MM.1S (cell line): ENCODE measurements at regions not wholly inside any gene's neighbourhood (a gene's known extent, or its start where the extent isn't known, plus 50 kb on each side); places are given as distances from the start of the nearest gene placed in this dataset.

Source experiments
- DNase-seq: peaks from one replicate; pipeline ENCODE4 v3.0.0-alpha.2; 2015
- H2AFZ ChIP-seq: fragments of 300-600 bp; sonication (generic); 2 replicates; pipeline ENCODE4 v1.6.0; 2016; ENCODE audit warnings: antibody characterized with exemption, low read length
- H3F3A ChIP-seq: fragments of 300-600 bp; sonication (generic); 2 replicates; pipeline ENCODE4 v1.6.1; 2016; ENCODE audit warnings: mild to moderate bottlenecking, antibody characterized with exemption, low read length, moderate library complexity, mixed read lengths; ENCODE audit not compliant: insufficient read depth
- H3K27ac ChIP-seq: fragments of 300-600 bp; sonication (generic); 2 replicates; pipeline ENCODE4 v1.5.1; 2016; ENCODE audit warnings: mild to moderate bottlenecking, low read length
- H3K27me3 ChIP-seq: fragments of 300-600 bp; sonication (generic); replicated peaks from 2 replicates; pipeline ENCODE4 v1.6.0; 2016; ENCODE audit warnings: low read length; ENCODE audit not compliant: insufficient read depth
- H3K36me3 ChIP-seq: fragments of 300-600 bp; sonication (generic); replicated peaks from 2 replicates; pipeline ENCODE4 v1.6.1; 2016; ENCODE audit warnings: mild to moderate bottlenecking, low read length, mixed read lengths; ENCODE audit not compliant: insufficient read depth
- H3K4me1 ChIP-seq: fragments of 300-600 bp; sonication (generic); 2 replicates; pipeline ENCODE4 v1.6.1; 2016; ENCODE audit warnings: low read length, mixed read lengths
- H3K4me2 ChIP-seq: fragments of 300-600 bp; sonication (generic); 2 replicates; pipeline ENCODE4 v1.6.0; 2016; ENCODE audit warnings: low read depth, low read length
- H3K4me3 ChIP-seq: fragments of 300-600 bp; sonication (generic); 2 replicates; pipeline ENCODE4 v1.5.1; 2016; ENCODE audit warnings: low read length, mixed read lengths
- H3K79me2 ChIP-seq: fragments of 300-600 bp; sonication (generic); 2 replicates; pipeline ENCODE4 v1.6.1; 2016; ENCODE audit warnings: mixed run types, low read length, mixed read lengths
- H3K9ac ChIP-seq: fragments of 300-600 bp; sonication (generic); 2 replicates; pipeline ENCODE4 v1.6.1; 2016; ENCODE audit warnings: low read length, mixed read lengths
- H3K9me2 ChIP-seq: fragments of 300-600 bp; sonication (generic); replicated peaks from 2 replicates; pipeline ENCODE4 v1.6.1; 2016; ENCODE audit warnings: mild to moderate bottlenecking, low read length, mixed read lengths; ENCODE audit not compliant: insufficient read depth
- H3K9me3 ChIP-seq: fragments of 300-600 bp; sonication (generic); replicated peaks from 2 replicates; pipeline ENCODE4 v1.6.1; 2016; ENCODE audit warnings: mild to moderate bottlenecking, low read length, mixed read lengths; ENCODE audit not compliant: insufficient read depth
- H4K20me1 ChIP-seq: fragments of 300-600 bp; sonication (generic); 2 replicates; pipeline ENCODE4 v1.6.1; 2016; ENCODE audit warnings: mild to moderate bottlenecking, low read length, moderate library complexity, mixed read lengths; ENCODE audit not compliant: insufficient read depth
- CTCF ChIP-seq: fragments of 300-600 bp; sonication (generic); IDR thresholded peaks from 2 replicates; pipeline ENCODE4 v1.5.1; 2016; ENCODE audit warnings: antibody characterized with exemption, low read length, mixed read lengths
- EZH2 ChIP-seq: fragments of 300-600 bp; sonication (generic); optimal IDR thresholded peaks from 2 replicates; pipeline ENCODE3; 2017; ENCODE audit warnings: low read depth, mild to moderate bottlenecking, antibody characterized with exemption, low read length, mixed read lengths
- EZH2phosphoT487 ChIP-seq: fragments of 300-600 bp; sonication (generic); IDR thresholded peaks from 2 replicates; pipeline ENCODE4 v1.6.1; 2018; ENCODE audit warnings: antibody characterized with exemption, low read length

DNA sequence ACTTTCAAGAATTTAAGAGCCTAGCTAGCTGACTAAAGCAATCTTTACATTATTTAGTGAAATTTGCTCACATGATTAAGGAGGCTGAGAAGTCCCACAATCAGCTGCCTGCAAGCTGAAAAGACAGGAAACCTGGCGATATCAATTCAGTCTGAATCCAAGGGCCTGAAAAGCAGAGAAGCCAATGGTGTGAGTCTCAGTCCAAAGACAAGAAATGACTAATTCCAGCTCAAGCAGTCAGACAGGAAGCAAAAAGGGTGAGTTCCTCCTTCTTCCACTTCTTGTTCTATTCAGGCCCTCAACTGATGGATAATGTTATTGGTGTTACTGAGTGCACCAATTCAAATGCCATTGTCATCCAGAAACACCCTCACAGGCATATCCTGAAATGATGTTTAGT, 1231.6 kb upstream of the CELF2 start:
- Histone ChIP-seq H4K20me1 (no peaks in the 10 kb centered on the region), H3K4me1 (no peaks in the 10 kb centered on the region), H3K27me3 (no peaks in the 10 kb centered on the region), H3K79me2 (no peaks in the 10 kb centered on the region), H2AFZ (no peak overlapping the region), H3K27ac (no peak overlapping the region), H3K9me3 (no peaks in the 10 kb centered on the region), H3K36me3 (no peaks in the 10 kb centered on the region), H3K4me2 (no peak overlapping the region), H3K4me3 (no peak overlapping the region), H3K9ac (no peak overlapping the region), H3K9me2 (no peaks in the 10 kb centered on the region), H3F3A (no peaks in the 10 kb centered on the region)
- TF ChIP-seq EZH2: no peak
- no peak for DNase-seq

- Histone ChIP-seq H3K4me1 (no peaks in the 10 kb centered on the region), H4K20me1 (no peaks in the 10 kb centered on the region), H3K27ac (no peak overlapping the region), H3K4me2 (no peak overlapping the region), H3K27me3 (no peaks in the 10 kb centered on the region), H3K9me3 (no peaks in the 10 kb centered on the region), H3K9ac (no peak overlapping the region), H3K36me3 (no peaks in the 10 kb centered on the region), H3K4me3 (no peak overlapping the region), H2AFZ (no peak overlapping the region), H3F3A (no peaks in the 10 kb centered on the region), H3K9me2 (no peaks in the 10 kb centered on the region), H3K79me2 (no peaks in the 10 kb centered on the region)
- no peak for DNase-seq
- no peak for TF ChIP-seq EZH2phosphoT487
- TF ChIP-seq CTCF: no peak
- no peak for TF ChIP-seq EZH2
These were observed 1231.1 kb upstream of the CELF2 start for GRCh38 chr10:9786576-9786975.

- H3K4me3 ChIP-seq: no peak overlapping the region
- DNase-seq: no peak
- no peaks in the 10 kb centered on the region for H3K9me3 ChIP-seq
- TF ChIP-seq EZH2phosphoT487 (no peak), EZH2 (no peak), CTCF (no peak)
- no peaks in the 10 kb centered on the region for H3K36me3 ChIP-seq
- H3K27me3 ChIP-seq: no peaks in the 10 kb centered on the region
- H3K4me2 ChIP-seq: no peak overlapping the region
- no peaks in the 10 kb centered on the region for H3K79me2 ChIP-seq
- H2AFZ ChIP-seq: no peak overlapping the region
- no peaks in the 10 kb centered on the region for H3K4me1 ChIP-seq
- H3K9ac ChIP-seq: no peak overlapping the region
- H3K9me2 ChIP-seq: no peaks in the 10 kb centered on the region
- no peaks in the 10 kb centered on the region for H4K20me1 ChIP-seq
- H3K27ac ChIP-seq: no peak overlapping the region
- H3F3A ChIP-seq: no peaks in the 10 kb centered on the region
These were observed 1227.7 kb upstream of the CELF2 start for GRCh38 chr10:9789996-9790395.

DNA sequence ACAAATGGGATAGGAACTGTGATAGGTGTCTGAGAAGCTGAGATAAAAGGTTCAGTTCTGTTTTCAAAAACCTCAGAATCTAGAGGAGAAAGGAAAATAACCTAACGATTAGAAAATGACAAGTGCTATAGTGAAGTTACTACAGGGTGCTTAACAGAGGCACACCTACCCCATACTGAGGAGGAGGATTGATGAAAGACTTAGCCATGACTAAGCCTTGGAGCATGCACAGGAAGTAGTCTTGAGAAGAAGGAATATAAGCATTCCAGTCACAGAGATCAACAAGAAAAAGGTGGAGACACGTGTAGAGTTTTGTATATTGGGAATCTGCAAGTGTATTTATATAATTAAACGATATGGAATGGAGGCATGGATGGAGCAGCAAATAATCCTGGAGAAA, 1225.5 kb upstream of the CELF2 start:
- Histone ChIP-seq H3K36me3 (no peaks in the 10 kb centered on the region), H3K27me3 (no peaks in the 10 kb centered on the region), H3K27ac (no peak overlapping the region), H3K9me3 (no peaks in the 10 kb centered on the region), H3K4me2 (no peak overlapping the region), H3K4me3 (no peak overlapping the region), H4K20me1 (no peaks in the 10 kb centered on the region), H2AFZ (no peak overlapping the region), H3K9ac (no peak overlapping the region), H3K9me2 (no peaks in the 10 kb centered on the region), H3K79me2 (no peaks in the 10 kb centered on the region), H3F3A (no peaks in the 10 kb centered on the region), H3K4me1 (no peaks in the 10 kb centered on the region)
- no peak for DNase-seq
- TF ChIP-seq EZH2phosphoT487 (no peak), EZH2 (no peak), CTCF (no peak)
